AG10803 (cell line): ENCODE measurements at regions not wholly inside any gene's neighbourhood (a gene's known extent, or its start where the extent isn't known, plus 50 kb on each side); places are given as distances from the start of the nearest gene placed in this dataset.
A peak's percentile ranks its signal among the peaks of the same experiment; 100 is the strongest.

Experiments used
- DNase-seq: peaks from one replicate; pipeline ENCODE4 v3.0.0; 2010; ENCODE audit warnings: low read depth
- H3K4me3 ChIP-seq: 2 replicates; pipeline ENCODE4 v1.5.1; 2011; ENCODE audit warnings: mild to moderate bottlenecking, low read length, control low read depth
- CTCF ChIP-seq: conservative IDR thresholded peaks from 2 replicates; pipeline ENCODE4 v1.5.1; 2011; ENCODE audit warnings: mild to moderate bottlenecking, low read length, control low read depth, inconsistent platforms

- H3K4me3 ChIP-seq, result no peak overlapping the region
- no peak for TF ChIP-seq CTCF
- no peak for DNase-seq
Measured at GRCh38 chr6:78192057-78192456, 539.2 kb downstream of the MEI4 start.

GRCh38 chr6:78199044-78199443, 546.2 kb downstream of the MEI4 start:
- no peak for TF ChIP-seq CTCF
- no peak for DNase-seq
- no peak overlapping the region for H3K4me3 ChIP-seq

GRCh38 chr6:78222226-78222625, 569.4 kb downstream of the MEI4 start:
- DNase-seq, result no peak
- TF ChIP-seq CTCF, result no peak
- H3K4me3 ChIP-seq, result no peak overlapping the region

- no peak for TF ChIP-seq CTCF
- DNase-seq, result no peak
- no peak overlapping the region for H3K4me3 ChIP-seq
Measured at GRCh38 chr6:78231002-78231401, 578.2 kb downstream of the MEI4 start.

GRCh38 chr6:78243519-78243918, 590.7 kb downstream of the MEI4 start:
- peak; percentile 16 for DNase-seq
- TF ChIP-seq CTCF, result no peak

GRCh38 chr6:78251931-78252330, 599.1 kb downstream of the MEI4 start:
- no peak for TF ChIP-seq CTCF
- peak; percentile 2 for DNase-seq
- H3K4me3 ChIP-seq, result no peak overlapping the region

More at GRCh38 chr6:78243519-78243918, 590.7 kb downstream of the MEI4 start:
- no peak overlapping the region for H3K4me3 ChIP-seq

- TF ChIP-seq CTCF, result no peak
- no peak for DNase-seq
- H3K4me3 ChIP-seq, result no peak overlapping the region
Measured at GRCh38 chr6:78253618-78254017, 600.8 kb downstream of the MEI4 start.
